Muscle of leg (tissue), 3 donors: ENCODE measurements at regions not wholly inside any gene's neighbourhood (a gene's known extent, or its start where the extent isn't known, plus 50 kb on each side); places are given as distances from the start of the nearest gene placed in this dataset.
A peak's percentile ranks its signal among the peaks of the same experiment; 100 is the strongest.

Source experiments
- DNase-seq: peaks from one replicate; pipeline ENCODE4 v3.0.0; 2013
- H3K27ac ChIP-seq: one replicate; pipeline ENCODE4 v1.5.1; 2013; ENCODE audit warnings: mild to moderate bottlenecking, low read length, control low read depth
- H3K27me3 ChIP-seq: one replicate; pipeline ENCODE4 v1.6.1; 2013; ENCODE audit warnings: low read length; ENCODE audit not compliant: control insufficient read depth, insufficient read depth
- H3K36me3 ChIP-seq: one replicate; pipeline ENCODE4 v1.6.1; 2013; ENCODE audit warnings: low read length; ENCODE audit not compliant: control insufficient read depth, insufficient read depth
- H3K4me1 ChIP-seq: one replicate; pipeline ENCODE4 v1.6.1; 2013; ENCODE audit warnings: low read length; ENCODE audit not compliant: control insufficient read depth, insufficient read depth
- H3K4me3 ChIP-seq: one replicate; pipeline ENCODE4 v1.5.1; 2013; ENCODE audit warnings: low read length, control low read depth
- H3K9me3 ChIP-seq: replicated peaks from 2 replicates; pipeline ENCODE4 v1.6.1; 2013; ENCODE audit warnings: low read depth, low read length; ENCODE audit not compliant: control insufficient read depth
- whole genome bisulfite sequencing: methylation state at CpG from one replicate; pipeline ENCODE4 v1.1.5; 2013; ENCODE audit warnings: missing lambda C conversion rate; ENCODE audit not compliant: insufficient coverage; 5-methylcytosine and 5-hydroxymethylcytosine counted together

GRCh38 chr6:1525364-1526038 is 84.2 kb upstream of the FOXC1 start:
- 81% methylated on average over 11 of the region's 14 CpGs for WGBS
- Histone ChIP-seq H3K4me1 (peaks cover 30% of the 10 kb centered on the region), H3K4me3 (no peak overlapping the region), H3K27ac (peak overlapping the region; percentile 88), H3K36me3 (no peaks in the 10 kb centered on the region), H3K27me3 (peaks cover 12% of the 10 kb centered on the region), H3K9me3 (no peaks in the 10 kb centered on the region)
- DNase-seq, result no peak

GRCh38 chr6:1526398-1527072 is 83.2 kb upstream of the FOXC1 start:
- WGBS, result 18% methylated on average over 10 of the region's 12 CpGs
- peaks cover 12% of the 10 kb centered on the region for H3K27me3 ChIP-seq
- H3K4me1 ChIP-seq, result peaks cover 30% of the 10 kb centered on the region
- DNase-seq, result peak; percentile 83
- no peaks in the 10 kb centered on the region for H3K36me3 ChIP-seq
- no peaks in the 10 kb centered on the region for H3K9me3 ChIP-seq
- no peak overlapping the region for H3K4me3 ChIP-seq
- peak overlapping the region; percentile 88 for H3K27ac ChIP-seq

- no peak overlapping the region for H3K4me3 ChIP-seq
- peaks cover 30% of the 10 kb centered on the region for H3K4me1 ChIP-seq
- peak; percentile 95 for DNase-seq
- H3K36me3 ChIP-seq, result no peaks in the 10 kb centered on the region
- H3K9me3 ChIP-seq, result no peaks in the 10 kb centered on the region
- 2% methylated on average over 10 of the region's 11 CpGs for WGBS
- H3K27ac ChIP-seq, result peak overlapping the region; percentile 88
- peaks cover 10% of the 10 kb centered on the region for H3K27me3 ChIP-seq
Measured at GRCh38 chr6:1527073-1527457, 82.7 kb upstream of the FOXC1 start.

- WGBS, result 89% methylated on average over 3 of the region's 4 CpGs
- H3K4me3 ChIP-seq, result no peak overlapping the region
- no peaks in the 10 kb centered on the region for H3K9me3 ChIP-seq
- DNase-seq, result peak; percentile 16
- H3K4me1 ChIP-seq, result peaks cover 23% of the 10 kb centered on the region
- H3K27ac ChIP-seq, result no peak overlapping the region
- no peaks in the 10 kb centered on the region for H3K36me3 ChIP-seq
- H3K27me3 ChIP-seq, result no peaks in the 10 kb centered on the region
Measured at GRCh38 chr6:1535295-1535694, 74.4 kb upstream of the FOXC1 start.

GRCh38 chr6:1536526-1537429 is 72.9 kb upstream of the FOXC1 start:
- Histone ChIP-seq H3K27ac (no peak overlapping the region), H3K9me3 (no peaks in the 10 kb centered on the region), H3K4me1 (peaks cover 27% of the 10 kb centered on the region), H3K27me3 (no peaks in the 10 kb centered on the region), H3K4me3 (no peak overlapping the region), H3K36me3 (no peaks in the 10 kb centered on the region)
- 68% methylated on average over 18 of the region's 21 CpGs for WGBS
- DNase-seq, result no peak

- Histone ChIP-seq H3K27ac (peak overlapping the region; percentile 62), H3K4me1 (peaks cover 27% of the 10 kb centered on the region), H3K36me3 (no peaks in the 10 kb centered on the region), H3K9me3 (no peaks in the 10 kb centered on the region), H3K27me3 (no peaks in the 10 kb centered on the region), H3K4me3 (no peak overlapping the region)
- peak; percentile 68 for DNase-seq
- 20% methylated on average over 2 of the region's 5 CpGs for WGBS
Measured at GRCh38 chr6:1538369-1538768, 71.3 kb upstream of the FOXC1 start.

GRCh38 chr6:1538810-1539478 is 70.8 kb upstream of the FOXC1 start:
- H3K4me3 ChIP-seq, result no peak overlapping the region
- H3K27me3 ChIP-seq, result no peaks in the 10 kb centered on the region
- no peaks in the 10 kb centered on the region for H3K9me3 ChIP-seq
- peak; percentile 92 for DNase-seq
- H3K4me1 ChIP-seq, result peaks cover 27% of the 10 kb centered on the region
- H3K36me3 ChIP-seq, result no peaks in the 10 kb centered on the region
- H3K27ac ChIP-seq, result peak overlapping the region; percentile 62
- WGBS, result 16% methylated on average over 15 of the region's 16 CpGs

GRCh38 chr6:1540864-1541521 is 68.7 kb upstream of the FOXC1 start:
- H3K36me3 ChIP-seq, result no peaks in the 10 kb centered on the region
- WGBS, result 81% methylated on average over 3 of the region's 11 CpGs
- H3K4me3 ChIP-seq, result no peak overlapping the region
- peaks cover 27% of the 10 kb centered on the region for H3K4me1 ChIP-seq
- no peak for DNase-seq
- no peaks in the 10 kb centered on the region for H3K9me3 ChIP-seq
- no peak overlapping the region for H3K27ac ChIP-seq
- H3K27me3 ChIP-seq, result no peaks in the 10 kb centered on the region

- peaks cover 23% of the 10 kb centered on the region for H3K4me1 ChIP-seq
- no peak overlapping the region for H3K4me3 ChIP-seq
- no peaks in the 10 kb centered on the region for H3K9me3 ChIP-seq
- no peaks in the 10 kb centered on the region for H3K27me3 ChIP-seq
- no peak for DNase-seq
- no peaks in the 10 kb centered on the region for H3K36me3 ChIP-seq
- H3K27ac ChIP-seq, result no peak overlapping the region
Measured at GRCh38 chr6:1542335-1542734, 67.4 kb upstream of the FOXC1 start.
